Hepatocyte (in vitro differentiated cells): ENCODE measurements at regions not wholly inside any gene's neighbourhood (a gene's known extent, or its start where the extent isn't known, plus 50 kb on each side); places are given as distances from the start of the nearest gene placed in this dataset.

Experiments used
- DNase-seq: peaks from one replicate; pipeline ENCODE4 v3.0.0-alpha.2; 2016; ENCODE audit warnings: low spot score
- H2AFZ ChIP-seq: fragments of 200-600 bp; sonication (generic); 2 replicates; pipeline ENCODE4 v1.6.0; 2016; ENCODE audit warnings: antibody characterized with exemption, mild to moderate bottlenecking
- H3K27ac ChIP-seq: fragments of 200-600 bp; sonication (generic); 2 replicates; pipeline ENCODE4 v1.5.1; 2016; ENCODE audit warnings: mild to moderate bottlenecking
- H3K27me3 ChIP-seq: fragments of 200-600 bp; sonication (generic); 2 replicates; pipeline ENCODE4 v1.6.1; 2016
- H3K36me3 ChIP-seq: fragments of 200-600 bp; sonication (generic); replicated peaks from 2 replicates; pipeline ENCODE4 v1.5.1; 2016; ENCODE audit warnings: low read depth; ENCODE audit not compliant: insufficient read depth
- H3K4me1 ChIP-seq: fragments of 200-600 bp; sonication (generic); 2 replicates; pipeline ENCODE4 v1.5.1; 2016; ENCODE audit warnings: mild to moderate bottlenecking, moderate library complexity; ENCODE audit not compliant: insufficient read depth
- H3K4me2 ChIP-seq: fragments of 200-600 bp; sonication (generic); 2 replicates; pipeline ENCODE4 v1.6.0; 2016
- H3K4me3 ChIP-seq: fragments of 200-600 bp; sonication (generic); 2 replicates; pipeline ENCODE4 v1.5.1; 2016; ENCODE audit warnings: mild to moderate bottlenecking
- H3K79me2 ChIP-seq: fragments of 200-600 bp; sonication (generic); 2 replicates; pipeline ENCODE4 v1.6.0; 2017; ENCODE audit warnings: mild to moderate bottlenecking
- H3K9me2 ChIP-seq: fragments of 200-600 bp; sonication (generic); replicated peaks from 2 replicates; pipeline ENCODE4 v1.6.0; 2017; ENCODE audit warnings: mild to moderate bottlenecking; ENCODE audit not compliant: insufficient read depth
- H3K9me3 ChIP-seq: fragments of 200-600 bp; sonication (generic); 2 replicates; pipeline ENCODE4 v1.5.1; 2016; ENCODE audit warnings: low read depth, mild to moderate bottlenecking
- H4K20me1 ChIP-seq: fragments of 200-600 bp; sonication (generic); 2 replicates; pipeline ENCODE4 v1.6.0; 2016; ENCODE audit warnings: mild to moderate bottlenecking; ENCODE audit not compliant: insufficient read depth, poor library complexity, severe bottlenecking
- CTCF ChIP-seq: fragments of 200-600 bp; sonication (generic); IDR thresholded peaks from 2 replicates; pipeline ENCODE4 v1.5.1; 2016; ENCODE audit warnings: antibody characterized with exemption, mild to moderate bottlenecking; ENCODE audit not compliant: poor library complexity
- EZH2 ChIP-seq: fragments of 200-600 bp; sonication (generic); IDR thresholded peaks from 2 replicates; pipeline ENCODE4 v1.6.1; 2016; ENCODE audit warnings: antibody characterized with exemption, mild to moderate bottlenecking, borderline replicate concordance
- EZH2phosphoT487 ChIP-seq: fragments of 200-600 bp; sonication (generic); IDR thresholded peaks from one replicate; pipeline ENCODE4 v1.6.1; 2018; ENCODE audit warnings: antibody characterized with exemption, mild to moderate bottlenecking, low read depth, moderate library complexity; ENCODE audit not compliant: unreplicated experiment, severe bottlenecking
- WGBS: methylation state at CpG from one replicate; pipeline ENCODE4 v1.1.6; 2016; ENCODE audit warnings: low lambda C conversion rate; ENCODE audit errors: missing lambda C conversion rate; 5-methylcytosine and 5-hydroxymethylcytosine counted together

- H3K79me2 ChIP-seq = no peaks in the 10 kb centered on the region
- no peak overlapping the region for H3K4me2 ChIP-seq
- no peaks in the 10 kb centered on the region for H3K36me3 ChIP-seq
- TF ChIP-seq EZH2phosphoT487 (no peak), CTCF (no peak)
- H4K20me1 ChIP-seq = no peaks in the 10 kb centered on the region
- H2AFZ ChIP-seq = no peak overlapping the region
- H3K9me3 ChIP-seq = no peaks in the 10 kb centered on the region
- DNase-seq = no peak
- no peak overlapping the region for H3K27ac ChIP-seq
- no peaks in the 10 kb centered on the region for H3K9me2 ChIP-seq
- no peak overlapping the region for H3K4me3 ChIP-seq
- H3K4me1 ChIP-seq = peaks cover 20% of the 10 kb centered on the region
- H3K27me3 ChIP-seq = no peaks in the 10 kb centered on the region
Observed at GRCh38 chr14:65213316-65213715, 111.0 kb upstream of the MAX start.

GRCh38 chr14:65214741-65215140, 112.4 kb upstream of the MAX start:
- 66% methylated on average over 2 of the region's 2 CpGs for WGBS
- H3K79me2 ChIP-seq = no peaks in the 10 kb centered on the region
- H3K4me1 ChIP-seq = peaks cover 17% of the 10 kb centered on the region
- no peak for DNase-seq
- H4K20me1 ChIP-seq = no peaks in the 10 kb centered on the region
- no peaks in the 10 kb centered on the region for H3K36me3 ChIP-seq
- H3K9me3 ChIP-seq = no peaks in the 10 kb centered on the region
- H3K27ac ChIP-seq = no peak overlapping the region
- H2AFZ ChIP-seq = no peak overlapping the region
- TF ChIP-seq EZH2 (no peak), CTCF (no peak), EZH2phosphoT487 (no peak)
- H3K27me3 ChIP-seq = no peaks in the 10 kb centered on the region
- H3K9me2 ChIP-seq = no peaks in the 10 kb centered on the region
- no peak overlapping the region for H3K4me2 ChIP-seq
- no peak overlapping the region for H3K4me3 ChIP-seq

GRCh38 chr14:65219353-65219752, 117.0 kb upstream of the MAX start:
- no peaks in the 10 kb centered on the region for H3K36me3 ChIP-seq
- H3K9me3 ChIP-seq = no peaks in the 10 kb centered on the region
- H3K4me1 ChIP-seq = peaks cover 12% of the 10 kb centered on the region
- DNase-seq = no peak
- no peak for TF ChIP-seq EZH2
- no peak for TF ChIP-seq CTCF
- TF ChIP-seq EZH2phosphoT487 = no peak
- H3K79me2 ChIP-seq = no peaks in the 10 kb centered on the region
- no peaks in the 10 kb centered on the region for H3K27me3 ChIP-seq
- H3K4me2 ChIP-seq = no peak overlapping the region
- WGBS = 97% methylated on average over 4 of the region's 4 CpGs
- H2AFZ ChIP-seq = no peak overlapping the region
- no peaks in the 10 kb centered on the region for H3K9me2 ChIP-seq
- no peak overlapping the region for H3K4me3 ChIP-seq
- no peak overlapping the region for H3K27ac ChIP-seq
- H4K20me1 ChIP-seq = no peaks in the 10 kb centered on the region

DNA sequence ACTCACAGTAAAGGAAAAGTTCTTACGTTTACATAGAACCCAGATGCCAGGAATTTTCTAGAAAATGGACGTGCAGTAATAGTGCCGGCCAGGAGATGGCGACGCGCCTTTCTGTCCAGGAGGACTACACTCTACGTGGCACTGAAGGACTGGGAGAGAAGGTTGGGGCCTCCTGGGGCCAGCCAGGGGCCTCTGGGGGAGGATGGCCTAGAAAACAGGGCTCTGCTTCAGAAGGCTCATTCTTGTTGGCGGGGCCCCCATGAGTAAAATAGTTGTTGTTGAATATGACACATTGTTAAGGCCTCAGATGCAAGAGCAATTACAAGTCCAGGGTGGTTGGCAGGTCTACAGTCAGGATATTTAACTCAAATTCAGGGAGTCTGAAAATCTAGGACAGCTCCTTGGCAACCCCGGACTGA, 120.1 kb upstream of the MAX start:
- no peak overlapping the region for H3K27ac ChIP-seq
- no peaks in the 10 kb centered on the region for H3K36me3 ChIP-seq
- no peaks in the 10 kb centered on the region for H3K9me2 ChIP-seq
- DNase-seq = peak; percentile 68
- no peaks in the 10 kb centered on the region for H3K9me3 ChIP-seq
- peaks cover 22% of the 10 kb centered on the region for H3K4me1 ChIP-seq
- WGBS = 50% methylated on average over 9 of the region's 9 CpGs
- no peaks in the 10 kb centered on the region for H3K79me2 ChIP-seq
- no peak overlapping the region for H2AFZ ChIP-seq
- H3K4me2 ChIP-seq = no peak overlapping the region
- no peaks in the 10 kb centered on the region for H4K20me1 ChIP-seq
- H3K4me3 ChIP-seq = no peak overlapping the region
- no peaks in the 10 kb centered on the region for H3K27me3 ChIP-seq
- TF ChIP-seq EZH2 (no peak), CTCF (peak; percentile 70)
